Astrocyte (in vitro differentiated cells and primary cell): ENCODE measurements at regions not wholly inside any gene's neighbourhood (a gene's known extent, or its start where the extent isn't known, plus 50 kb on each side); places are given as distances from the start of the nearest gene placed in this dataset.
A peak's percentile ranks its signal among the peaks of the same experiment; 100 is the strongest.

Experiments
- DNase-seq: peaks from one replicate; pipeline ENCODE4 v3.0.0-alpha.2; 2010; ENCODE audit warnings: low read depth
- FAIRE-seq: peaks from 2 replicates; lab custom pipeline; 2011; peaks lifted over from hg19 to GRCh38; lab: Jason Lieb, UNC
- H2AFZ ChIP-seq: 2 replicates; pipeline ENCODE4 v1.6.0; 2012; ENCODE audit warnings: low read depth, low read length, inconsistent platforms
- H3K27ac ChIP-seq: 2 replicates; pipeline ENCODE4 v1.5.1; 2011; ENCODE audit warnings: low read depth, low read length, inconsistent platforms
- H3K27me3 ChIP-seq: 2 replicates; pipeline ENCODE4 v1.6.0; 2011; ENCODE audit warnings: low read length, inconsistent platforms; ENCODE audit not compliant: insufficient read depth
- H3K36me3 ChIP-seq: 2 replicates; pipeline ENCODE4 v1.5.1; 2011; ENCODE audit warnings: low read length, inconsistent platforms; ENCODE audit not compliant: insufficient read depth
- H3K4me1 ChIP-seq: 2 replicates; pipeline ENCODE4 v1.5.1; 2011; ENCODE audit warnings: low read length, inconsistent platforms; ENCODE audit not compliant: insufficient read depth
- H3K4me2 ChIP-seq: 2 replicates; pipeline ENCODE4 v1.6.0; 2012; ENCODE audit warnings: low read length, inconsistent platforms
- H3K4me3 ChIP-seq: 2 replicates; pipeline ENCODE4 v1.5.1; 2011; ENCODE audit warnings: low read depth, mild to moderate bottlenecking, low read length, inconsistent platforms; ENCODE audit not compliant: insufficient read depth
- H3K79me2 ChIP-seq: 2 replicates; pipeline ENCODE4 v1.6.0; 2012; ENCODE audit warnings: mild to moderate bottlenecking, low read length, inconsistent platforms; ENCODE audit not compliant: insufficient read depth
- H3K9ac ChIP-seq: 2 replicates; pipeline ENCODE4 v1.6.0; 2012; ENCODE audit warnings: mild to moderate bottlenecking, low read length, inconsistent platforms
- H3K9me3 ChIP-seq: 2 replicates; pipeline ENCODE4 v1.5.1; 2012; ENCODE audit warnings: low read depth, mild to moderate bottlenecking, low read length, inconsistent platforms; ENCODE audit not compliant: insufficient read depth
- H4K20me1 ChIP-seq: 2 replicates; pipeline ENCODE4 v1.6.0; 2012; ENCODE audit warnings: low read length, inconsistent platforms; ENCODE audit not compliant: insufficient read depth
- H3K27ac Mint-ChIP-seq: one replicate; pipeline ENCODE4 v1.8.0; 2021; ENCODE audit warnings: mild to moderate bottlenecking, mixed read lengths; ENCODE audit not compliant: unreplicated experiment
- H3K27me3 Mint-ChIP-seq: one replicate; pipeline ENCODE4 v1.8.0; 2021; ENCODE audit warnings: low read depth, mixed read lengths; ENCODE audit not compliant: unreplicated experiment
- H3K36me3 Mint-ChIP-seq: one replicate; pipeline ENCODE4 v1.8.0; 2021; ENCODE audit warnings: low read depth, mixed read lengths; ENCODE audit not compliant: unreplicated experiment
- H3K4me1 Mint-ChIP-seq: one replicate; pipeline ENCODE4 v1.8.0; 2021; ENCODE audit warnings: low read depth, mixed read lengths; ENCODE audit not compliant: unreplicated experiment
- H3K4me3 Mint-ChIP-seq: one replicate; pipeline ENCODE4 v1.8.0; 2021; ENCODE audit warnings: mild to moderate bottlenecking, moderate library complexity, mixed read lengths; ENCODE audit not compliant: unreplicated experiment
- H3K9me3 Mint-ChIP-seq: one replicate; pipeline ENCODE4 v1.8.0; 2021; ENCODE audit warnings: mild to moderate bottlenecking, mixed read lengths; ENCODE audit not compliant: unreplicated experiment
- CTCF ChIP-seq: IDR thresholded peaks from 2 replicates; pipeline ENCODE4 v1.5.1; 2011; ENCODE audit warnings: low read depth, mild to moderate bottlenecking, inconsistent platforms, low read length, moderate library complexity; ENCODE audit not compliant: insufficient read depth
- EZH2 ChIP-seq: IDR thresholded peaks from 2 replicates; pipeline ENCODE4 v1.6.1; 2012; ENCODE audit warnings: mild to moderate bottlenecking, low read length, inconsistent platforms; ENCODE audit not compliant: insufficient read depth

GRCh38 chr13:61246351-61246750, 169.3 kb downstream of the PCDH20 start:
- peak; percentile 2 for DNase-seq
- H3K4me2 ChIP-seq, result no peak overlapping the region
- no peak overlapping the region for H3K4me3 Mint-ChIP-seq
- H3K9ac ChIP-seq, result no peak overlapping the region
- no peak overlapping the region for H3K27ac Mint-ChIP-seq
- H3K36me3 Mint-ChIP-seq, result no peaks in the 10 kb centered on the region
- TF ChIP-seq CTCF, result no peak
- no peak for TF ChIP-seq EZH2
- no peaks in the 10 kb centered on the region for H3K27me3 Mint-ChIP-seq
- H3K4me1 Mint-ChIP-seq, result peaks cover 7% of the 10 kb centered on the region
- no peak overlapping the region for H2AFZ ChIP-seq
- no peaks in the 10 kb centered on the region for H3K36me3 ChIP-seq
- no peak overlapping the region for H3K27ac ChIP-seq
- H3K9me3 ChIP-seq, result no peaks in the 10 kb centered on the region
- H4K20me1 ChIP-seq, result no peaks in the 10 kb centered on the region
- no peaks in the 10 kb centered on the region for H3K79me2 ChIP-seq
- H3K9me3 Mint-ChIP-seq, result no peaks in the 10 kb centered on the region
- H3K4me3 ChIP-seq, result no peak overlapping the region
- no peaks in the 10 kb centered on the region for H3K27me3 ChIP-seq
- no peak for FAIRE-seq
- no peaks in the 10 kb centered on the region for H3K4me1 ChIP-seq

DNA sequence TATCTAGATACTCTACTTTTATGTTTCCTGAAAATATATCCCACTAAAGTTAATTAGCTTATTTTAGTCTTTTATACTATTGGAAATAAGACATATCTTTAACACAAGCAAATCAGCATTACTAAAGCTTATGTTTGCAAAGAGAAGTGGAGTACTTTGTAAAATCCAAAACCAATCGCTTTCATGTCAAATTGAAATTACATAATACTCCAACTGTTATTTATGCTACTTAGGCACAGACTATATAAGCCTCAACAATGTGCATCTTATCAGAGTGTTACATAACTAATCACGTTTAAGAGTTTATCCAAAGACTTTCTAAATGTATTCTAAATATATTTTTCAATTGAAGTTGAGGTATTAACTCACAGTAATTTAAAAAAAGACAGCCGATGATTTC, 200.0 kb downstream of the PCDH20 start:
- Mint-ChIP-seq H3K4me1 (no peaks in the 10 kb centered on the region), H3K4me3 (no peak overlapping the region), H3K36me3 (no peaks in the 10 kb centered on the region), H3K9me3 (no peaks in the 10 kb centered on the region), H3K27me3 (peaks cover 4% of the 10 kb centered on the region), H3K27ac (no peak overlapping the region)
- Histone ChIP-seq H3K36me3 (no peaks in the 10 kb centered on the region), H3K79me2 (no peaks in the 10 kb centered on the region), H3K9ac (no peak overlapping the region), H3K27me3 (no peaks in the 10 kb centered on the region), H3K4me1 (no peaks in the 10 kb centered on the region), H3K9me3 (no peaks in the 10 kb centered on the region), H3K4me2 (no peak overlapping the region), H2AFZ (no peak overlapping the region), H4K20me1 (no peaks in the 10 kb centered on the region), H3K27ac (no peak overlapping the region), H3K4me3 (no peak overlapping the region)
- FAIRE-seq (no peak), DNase-seq (no peak)
- TF ChIP-seq CTCF (no peak), EZH2 (no peak)

DNA sequence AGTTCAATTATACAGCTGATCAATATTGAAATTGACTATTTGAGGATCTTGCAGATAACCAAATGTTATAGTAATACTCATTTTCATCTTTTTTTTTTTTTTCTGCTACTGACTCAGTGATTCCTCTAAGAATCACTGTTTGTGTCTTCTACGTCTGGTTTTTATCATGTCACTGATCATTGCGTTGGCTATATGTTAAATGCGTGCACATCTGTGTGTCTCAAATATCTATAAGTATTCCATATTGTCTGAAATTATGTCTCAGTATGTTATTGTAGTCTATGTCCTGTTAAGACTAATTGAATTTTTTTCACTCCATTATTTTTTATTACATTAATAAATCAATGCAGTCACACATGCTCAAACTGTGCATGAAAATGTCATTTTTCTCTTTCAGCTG, 200.5 kb downstream of the PCDH20 start:
- Mint-ChIP-seq H3K27me3 (peaks cover 2% of the 10 kb centered on the region), H3K4me1 (no peaks in the 10 kb centered on the region), H3K4me3 (no peak overlapping the region), H3K27ac (no peak overlapping the region), H3K36me3 (no peaks in the 10 kb centered on the region), H3K9me3 (no peaks in the 10 kb centered on the region)
- H4K20me1 ChIP-seq, result no peaks in the 10 kb centered on the region
- DNase-seq (no peak), FAIRE-seq (no peak)
- H3K9ac ChIP-seq, result no peak overlapping the region
- H3K9me3 ChIP-seq, result no peaks in the 10 kb centered on the region
- no peaks in the 10 kb centered on the region for H3K36me3 ChIP-seq
- H3K4me3 ChIP-seq, result no peak overlapping the region
- H3K27ac ChIP-seq, result no peak overlapping the region
- TF ChIP-seq EZH2 (no peak), CTCF (no peak)
- H3K27me3 ChIP-seq, result no peaks in the 10 kb centered on the region
- no peak overlapping the region for H2AFZ ChIP-seq
- H3K4me1 ChIP-seq, result no peaks in the 10 kb centered on the region
- no peaks in the 10 kb centered on the region for H3K79me2 ChIP-seq
- H3K4me2 ChIP-seq, result no peak overlapping the region
